ENCODE measurements at regions not wholly inside any gene's neighbourhood (a gene's known extent, or its start where the extent isn't known, plus 50 kb on each side); places are given as distances from the start of the nearest gene placed in this dataset.
"Not testable (repeated sequence)": the region's sequence is repeated elsewhere in the genome, so short reads cannot be mapped to it uniquely, and the experiment has no call there.

DNA sequence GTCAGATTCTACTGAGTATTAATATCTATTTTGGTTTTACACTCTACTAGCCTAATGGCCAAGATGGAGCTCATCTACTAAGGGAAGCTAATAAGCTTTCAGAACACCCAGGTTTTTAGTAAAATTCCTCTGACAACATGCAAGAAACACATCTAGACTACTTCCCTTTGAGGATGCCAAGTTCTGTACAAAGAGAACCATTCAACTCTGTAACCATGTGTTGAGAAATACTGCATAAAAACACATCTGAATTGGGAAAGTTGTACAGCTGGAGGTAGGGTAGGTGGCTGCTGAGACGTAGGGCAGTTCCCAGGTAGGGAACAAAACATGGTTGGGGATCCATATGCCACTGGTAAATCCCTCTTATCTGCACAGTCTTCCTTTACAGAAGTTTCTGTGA lies 66.2 kb downstream of the SC5D start:
- DNase-seq, result no peak

DNA sequence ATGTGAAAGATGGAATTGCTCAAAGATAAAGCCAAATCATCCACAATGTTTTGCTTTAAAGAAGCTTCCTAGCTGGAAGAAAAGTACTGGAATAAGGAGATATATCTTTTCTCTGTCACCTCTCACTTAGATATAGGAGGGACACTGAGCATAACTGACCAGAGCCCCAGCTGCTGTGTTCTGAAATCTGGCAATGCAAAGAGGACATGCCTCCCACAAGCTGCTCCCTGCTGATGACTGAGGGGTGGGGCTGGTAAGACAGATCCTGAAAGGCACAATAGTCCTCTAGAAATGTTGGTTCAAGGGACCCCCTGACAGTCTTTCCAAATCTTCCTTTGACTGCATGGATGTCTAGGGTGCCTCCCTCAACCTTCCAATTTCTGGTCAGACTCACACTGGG lies 67.0 kb downstream of the SC5D start:
- DNase-seq, result no peak

DNA sequence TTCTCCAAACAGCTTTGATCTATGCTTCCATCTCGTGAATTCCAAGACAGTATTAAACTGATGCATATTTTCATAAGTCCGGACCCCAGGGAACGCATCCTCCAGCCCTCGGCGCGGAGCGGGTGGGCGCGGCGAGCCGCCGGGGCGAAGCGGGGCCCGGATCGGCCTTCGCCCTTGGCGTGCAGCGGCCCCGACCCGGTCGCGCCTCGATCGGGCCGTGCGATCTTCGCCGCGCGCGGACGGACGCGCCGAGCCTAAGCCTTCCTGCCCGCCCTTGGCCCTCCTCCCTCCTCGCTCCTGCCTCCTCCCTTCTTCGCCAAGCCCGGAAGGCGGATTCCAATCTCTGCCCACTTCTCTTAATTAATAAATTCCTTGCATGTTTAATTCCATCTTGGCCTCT lies 70.4 kb downstream of the SC5D start:
- not testable (repeated sequence) for DNase-seq

DNA sequence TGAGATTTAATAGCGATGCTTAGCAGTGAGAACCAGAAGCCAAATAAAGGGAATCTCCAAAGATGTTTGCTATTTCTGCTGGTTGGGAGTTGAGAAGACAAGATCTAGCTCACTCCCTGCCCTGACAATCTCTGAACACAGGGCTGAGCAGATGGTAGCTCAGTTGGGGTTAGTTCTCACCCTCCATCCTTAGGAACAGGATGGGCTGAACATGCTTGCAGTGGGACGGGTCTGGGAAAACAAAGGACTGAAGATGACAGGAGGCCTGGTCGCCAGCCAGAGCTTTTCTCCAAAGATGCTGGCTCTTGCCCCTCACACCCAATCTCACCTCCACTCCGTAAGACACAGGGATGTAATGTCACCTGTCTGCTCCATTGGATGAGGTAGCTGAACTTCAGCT lies 72.7 kb downstream of the SC5D start:
- no peak for DNase-seq

DNA sequence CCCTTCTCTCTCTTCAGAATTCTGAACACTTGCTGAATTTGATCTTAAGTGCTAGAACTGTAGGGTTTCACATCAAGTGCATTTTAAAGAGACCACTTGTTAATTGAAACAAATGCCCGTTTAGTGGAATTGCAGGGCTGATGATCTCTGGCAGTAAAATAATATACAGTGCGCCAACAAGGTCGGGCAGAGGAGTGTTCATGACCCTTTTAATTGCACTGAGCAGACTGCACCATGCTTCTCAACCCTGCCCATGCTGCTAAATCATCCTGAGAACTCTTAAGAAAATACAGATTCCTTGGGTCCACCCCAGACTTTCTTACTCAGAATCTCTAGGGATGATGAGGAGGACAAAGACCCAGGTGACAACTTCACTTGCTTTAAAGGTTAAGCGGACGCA lies 73.5 kb downstream of the SC5D start:
- DNase-seq, result no peak

DNA sequence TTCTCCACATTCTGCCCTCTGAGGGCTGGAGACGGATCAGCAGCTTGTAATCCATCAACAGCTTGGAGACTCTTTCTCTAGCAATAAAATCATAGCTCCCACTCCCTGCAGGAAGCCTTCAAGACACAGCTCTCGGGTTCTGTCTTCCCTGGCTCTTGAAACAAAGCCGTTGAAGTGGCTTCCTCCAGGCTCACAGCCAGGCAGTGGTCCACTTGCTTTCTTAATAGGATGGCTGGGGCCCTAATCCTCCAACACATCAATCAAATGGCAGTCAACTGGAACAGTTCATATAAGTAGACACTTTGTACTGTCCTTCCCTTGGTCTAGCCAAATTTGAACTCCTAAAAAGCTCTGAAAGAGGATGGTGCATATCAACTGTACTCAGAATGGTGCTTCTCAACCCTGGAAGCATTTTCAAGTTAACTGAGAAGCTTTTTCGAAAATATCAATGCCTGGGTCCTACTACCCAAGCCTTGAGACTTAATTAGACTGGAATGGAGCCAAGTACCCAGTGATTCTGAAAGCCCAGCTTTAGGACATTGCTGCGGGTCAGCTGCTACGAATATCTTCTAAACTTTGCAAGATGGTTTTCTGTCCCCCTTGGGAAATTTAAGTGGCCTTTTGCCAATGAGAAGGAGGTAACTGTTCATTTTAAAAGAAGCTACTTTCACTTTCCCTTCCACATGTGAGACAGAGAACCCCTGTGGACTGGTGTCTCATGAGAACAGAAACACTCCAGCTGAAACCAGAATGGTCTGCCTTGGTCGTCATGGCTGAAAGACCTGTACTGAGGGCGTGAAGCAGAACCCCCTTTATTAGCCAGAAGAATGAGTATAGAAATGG lies 74.7 kb downstream of the SC5D start:
- peak; percentile 27 for DNase-seq

DNA sequence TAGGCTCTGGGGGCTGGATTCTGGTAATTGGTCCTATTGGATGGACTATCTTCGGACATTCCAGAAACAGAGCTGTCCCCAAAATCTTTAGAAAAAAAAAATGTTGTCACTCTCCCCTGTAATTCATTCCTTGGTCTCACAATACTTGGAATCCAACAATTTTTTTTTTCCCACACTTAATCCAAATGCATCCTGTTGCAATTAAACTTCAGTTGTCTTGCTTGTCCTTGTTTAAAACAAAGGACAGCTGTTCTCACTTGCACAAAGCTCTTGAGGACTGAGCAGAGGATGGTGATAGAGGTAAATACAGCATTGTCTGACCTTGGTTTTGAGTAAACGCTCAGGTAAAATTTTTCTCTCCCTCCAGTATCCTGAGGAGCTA lies 75.3 kb downstream of the SC5D start:
- DNase-seq, result no peak

DNA sequence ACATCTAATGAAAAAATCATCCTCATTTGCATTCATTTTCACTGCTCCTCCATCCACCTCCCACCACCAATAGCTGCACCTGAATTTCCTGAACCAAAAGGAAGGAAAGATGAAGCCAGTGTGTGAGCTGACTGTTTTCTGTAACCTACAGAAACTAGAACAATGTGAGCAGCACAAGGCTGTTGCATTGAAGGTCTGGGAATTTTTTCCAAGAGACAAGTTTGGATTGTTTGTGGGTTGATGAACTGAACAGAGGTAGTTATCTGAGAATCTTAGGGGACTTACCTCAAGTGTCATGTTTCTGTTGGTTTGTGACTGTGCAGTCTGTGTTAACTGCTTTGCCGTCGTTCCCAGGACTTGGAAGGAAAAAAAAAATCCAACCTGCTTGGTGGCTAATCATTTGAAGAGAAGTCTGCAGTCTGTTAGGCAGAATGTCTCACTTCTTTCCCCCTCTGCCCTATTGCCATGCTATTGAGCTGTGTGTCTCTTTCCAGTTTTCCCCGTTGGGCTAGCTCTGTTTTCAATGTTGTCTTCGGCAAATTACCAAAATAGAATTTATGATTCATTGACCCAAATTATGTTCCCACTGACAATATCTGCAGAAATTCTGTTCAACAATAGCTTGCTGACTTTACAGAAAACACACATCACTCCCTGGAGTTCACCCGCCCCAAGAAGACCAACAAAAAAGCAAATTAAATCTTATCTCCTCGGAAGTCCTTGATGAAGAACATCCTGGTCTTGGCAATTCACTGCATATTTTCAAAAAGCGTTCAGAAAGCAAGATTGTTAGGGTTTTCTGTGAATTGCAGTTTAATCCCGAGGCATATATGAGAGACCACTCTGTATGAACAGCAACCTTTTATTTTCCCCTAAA lies 76.0 kb downstream of the SC5D start:
- DNase-seq, result no peak

DNA sequence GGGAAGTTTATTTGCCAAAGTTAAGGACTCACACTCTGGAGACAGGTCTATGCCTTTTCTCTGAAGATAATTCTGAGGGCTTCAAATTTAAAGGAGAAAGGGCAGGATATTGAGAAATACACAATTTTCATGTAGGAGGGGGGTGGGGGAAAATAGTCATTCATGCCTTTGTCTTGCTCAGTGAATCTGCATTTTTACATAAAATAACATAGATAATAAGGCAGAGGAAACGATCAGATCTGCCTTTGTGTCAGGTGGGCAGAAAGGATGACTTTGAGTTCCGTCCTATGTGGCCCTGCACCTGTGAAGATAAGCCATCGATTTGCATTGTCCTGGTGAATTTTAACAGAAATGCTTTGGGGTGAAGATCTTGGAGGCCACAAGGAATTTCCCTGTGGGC lies 76.8 kb downstream of the SC5D start:
- DNase-seq, result no peak

DNA sequence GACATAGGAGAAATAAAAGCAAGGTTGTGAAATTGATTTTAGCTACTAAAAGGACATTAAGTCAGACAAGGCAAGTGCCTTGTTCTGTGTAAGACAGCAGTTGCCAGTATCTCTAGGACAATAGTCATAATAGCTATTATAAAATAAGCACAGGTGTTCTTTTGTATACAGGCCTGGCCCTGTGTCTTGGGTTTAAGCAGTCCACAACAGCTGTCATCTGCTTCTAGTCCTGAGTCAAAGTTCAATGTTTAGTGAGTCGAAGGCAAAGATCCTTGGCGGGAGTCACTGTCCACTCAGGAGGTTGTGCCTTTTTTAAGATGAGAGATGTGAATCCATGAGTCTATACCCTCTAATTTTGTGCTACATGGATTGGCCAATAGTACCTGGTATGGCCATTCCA lies 79.5 kb downstream of the SC5D start:
- no peak for DNase-seq

DNA sequence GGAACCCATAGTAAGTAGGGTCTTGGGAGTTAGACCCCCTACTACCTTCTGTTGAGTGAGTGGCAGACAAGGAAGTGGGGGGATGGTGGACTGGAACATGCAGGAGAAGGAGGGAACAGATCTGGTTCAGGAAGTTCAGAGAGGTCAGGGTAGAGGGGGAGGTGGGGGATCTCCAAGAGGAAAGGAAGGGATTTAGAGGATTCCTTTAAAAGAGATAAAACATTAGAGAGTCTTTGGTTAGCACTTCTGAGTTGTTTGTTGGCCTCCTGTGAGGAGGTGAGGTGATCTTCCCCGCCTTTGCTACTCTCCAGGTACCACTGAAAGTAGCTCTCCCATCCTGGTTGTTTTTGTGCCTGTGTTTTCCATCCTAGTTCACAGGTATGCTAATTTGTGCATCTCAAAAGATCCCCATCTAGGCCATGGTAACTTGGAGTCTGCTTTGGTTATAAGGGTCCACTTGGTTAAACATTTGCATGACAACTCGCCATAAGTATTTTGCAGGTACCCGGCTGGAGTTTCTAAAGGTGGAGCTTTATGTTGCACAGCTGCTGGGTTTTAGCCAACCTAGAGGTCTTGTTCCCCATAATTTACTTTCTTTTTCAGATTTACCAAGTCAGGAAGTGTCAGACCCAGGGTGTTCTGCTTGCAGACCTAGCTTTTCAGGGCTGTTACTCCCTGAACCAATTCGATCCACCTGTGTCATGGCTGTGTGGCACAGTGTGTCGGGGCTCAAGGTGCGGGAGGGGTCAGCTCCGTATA lies 79.3 kb upstream of the SORL1 start:
- DNase-seq, result no peak

DNA sequence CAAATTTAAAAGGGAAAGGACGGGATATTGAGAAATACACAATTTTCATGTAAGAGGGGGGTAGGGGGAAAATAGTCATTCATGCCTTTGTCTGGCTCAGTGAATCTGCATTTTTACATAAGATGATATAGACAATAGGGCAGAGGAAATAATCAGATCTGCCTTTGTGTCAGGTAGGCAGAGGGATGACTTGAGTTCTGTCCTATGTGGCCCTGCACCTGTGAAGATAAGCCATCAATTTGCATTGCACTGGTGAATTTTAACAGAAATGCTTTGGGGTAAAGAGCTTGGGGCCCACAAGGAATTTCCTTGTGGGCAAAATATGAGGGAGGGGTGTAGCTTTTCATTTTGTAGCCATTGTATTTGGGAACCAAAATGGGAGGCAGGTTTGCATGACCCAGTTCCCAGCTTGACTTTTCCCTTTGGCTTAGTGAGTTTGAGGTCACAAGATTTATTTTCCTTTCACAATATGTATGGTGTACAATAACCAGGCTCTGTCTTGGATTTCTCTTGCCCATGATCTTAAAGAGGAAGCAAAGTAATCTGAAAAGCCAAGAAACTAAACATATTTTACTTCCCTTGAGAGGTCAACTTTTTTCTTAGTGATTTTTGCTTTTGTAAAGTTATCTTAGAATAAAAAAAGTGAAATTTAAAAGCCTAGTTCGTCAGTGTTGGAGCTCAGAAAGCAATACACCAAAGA lies 77.7 kb upstream of the SORL1 start:
- DNase-seq, result no peak

DNA sequence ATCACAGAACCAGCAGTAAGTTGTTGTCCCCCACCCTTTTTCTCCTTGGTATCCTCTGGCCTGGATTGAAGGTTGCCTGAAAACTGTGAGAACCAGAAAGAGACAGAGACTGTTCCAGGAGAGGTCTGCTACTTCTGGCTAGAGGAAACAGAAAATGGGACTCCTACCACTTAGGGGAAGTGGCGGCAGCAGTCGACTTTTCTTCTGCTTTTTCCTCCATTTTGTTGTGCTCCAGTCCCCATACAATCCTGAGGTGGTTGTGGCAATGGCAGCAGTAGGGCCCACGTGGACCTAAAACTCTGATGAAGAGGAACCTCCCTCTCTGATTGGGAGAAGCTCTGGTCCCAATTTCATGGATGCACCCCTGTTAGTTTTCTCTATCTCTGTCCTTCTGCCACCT lies 76.0 kb upstream of the SORL1 start:
- DNase-seq, result no peak

DNA sequence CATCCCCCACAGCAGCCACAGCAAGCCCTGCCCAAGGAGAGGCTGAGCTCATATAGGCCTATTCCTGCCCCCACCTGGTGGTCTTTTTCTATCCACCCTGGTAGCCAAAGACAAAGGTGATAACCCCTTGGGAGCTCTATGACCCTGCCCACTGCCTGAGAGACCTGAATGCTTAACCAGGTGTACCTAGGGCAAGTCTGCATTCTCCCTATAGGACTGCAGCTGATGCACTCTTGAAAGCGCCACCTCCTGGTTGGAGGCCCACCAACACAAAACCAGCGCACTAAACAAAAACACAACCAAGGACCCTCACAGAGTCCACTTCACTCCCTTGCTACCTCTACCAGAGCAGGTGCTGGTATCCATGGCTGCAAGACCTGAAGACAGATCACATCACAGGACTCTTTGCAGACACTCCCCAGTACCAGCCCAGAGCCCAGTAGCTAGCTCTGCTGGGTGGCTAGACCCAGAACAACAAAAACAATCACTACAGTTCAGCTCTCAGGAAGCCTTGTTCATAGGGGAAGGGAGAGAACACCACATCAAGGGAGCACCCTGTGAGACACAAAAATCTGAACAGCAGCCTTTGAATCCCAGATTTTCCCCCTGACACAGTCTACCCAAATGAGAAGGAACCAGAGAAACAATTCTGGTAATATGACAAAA lies 72.8 kb upstream of the SORL1 start:
- DNase-seq, result not testable (repeated sequence)

DNA sequence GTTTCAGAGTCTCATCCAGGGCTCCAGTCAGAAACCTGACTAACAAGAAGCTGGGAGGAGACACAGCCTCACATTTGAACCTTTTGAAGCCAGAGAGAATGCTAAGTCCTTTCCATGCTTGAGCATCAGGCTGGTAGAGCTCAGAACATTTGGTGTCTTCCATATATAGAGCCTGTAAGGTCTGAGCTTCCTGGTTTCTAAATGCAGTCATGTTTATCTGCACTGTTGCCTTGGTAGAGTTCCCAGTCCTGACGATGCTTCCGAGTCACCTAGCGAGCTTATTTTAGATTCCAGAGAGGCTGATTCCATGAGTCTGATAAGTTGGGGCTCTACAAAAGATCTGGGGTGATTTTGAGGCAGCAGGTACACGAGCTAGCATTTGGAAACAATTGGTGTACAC lies 68.4 kb upstream of the SORL1 start:
- no peak for DNase-seq

DNA sequence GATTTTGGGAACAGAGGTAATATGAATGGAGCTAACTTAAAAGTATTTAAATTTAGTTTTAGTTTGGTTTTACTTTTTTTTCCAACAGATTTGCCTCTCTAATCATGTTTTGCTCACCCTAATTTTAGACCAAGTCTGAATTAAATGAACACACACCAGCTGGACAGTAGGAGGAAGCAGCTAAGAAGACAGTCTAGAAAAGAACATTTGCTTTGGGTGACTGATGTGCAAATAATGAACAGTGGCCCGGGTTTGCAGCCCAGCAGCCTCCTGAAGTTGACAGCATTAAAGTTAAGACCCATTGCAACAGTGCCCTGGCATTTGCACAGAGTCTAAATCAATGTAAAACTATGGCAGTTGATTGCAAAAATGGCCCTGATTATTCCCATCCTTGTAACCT lies 66.4 kb upstream of the SORL1 start:
- DNase-seq, result no peak
